AG04449 (cell line): ENCODE measurements at regions not wholly inside any gene's neighbourhood (a gene's known extent, or its start where the extent isn't known, plus 50 kb on each side); places are given as distances from the start of the nearest gene placed in this dataset.

Experiments
- CTCF ChIA-PET: fragments of 350-600 bp; formaldehyde crosslinking; extraction: SDS; loops from one replicate; lab custom pipeline; 2021; ENCODE audit warnings: antibody characterized with exemption; lab: Yijun Ruan, JAX
- POLR2A ChIA-PET: fragments of 400-600, 350-600 bp; formaldehyde crosslinking; extraction: SDS; loops from one replicate; lab custom pipeline; 2020; ENCODE audit warnings: antibody characterized with exemption, inconsistent platforms; lab: Yijun Ruan, JAX
- DNase-seq: peaks from one replicate; pipeline ENCODE4 v3.0.0-alpha.2; 2010; ENCODE audit warnings: low read depth, low spot score
- H3K4me3 ChIP-seq: 2 replicates; pipeline ENCODE4 v1.5.1; 2011; ENCODE audit warnings: low read depth, mild to moderate bottlenecking, control low read depth, low read length
- CTCF ChIP-seq: IDR thresholded peaks from one replicate; pipeline ENCODE4 v1.5.1; 2011; ENCODE audit warnings: mild to moderate bottlenecking, moderate library complexity, low read length, control low read depth, inconsistent platforms; ENCODE audit not compliant: insufficient read depth; ENCODE audit errors: missing control alignments

GRCh38 chr5:147169901-147170300 is 64.9 kb upstream of the STK32A start:
- DNase-seq, result no peak
- no peak for TF ChIP-seq CTCF
- ChIA-PET CTCF (interaction anchor here (1.8 kb wide), 1 partner anchor 19 kb away, joined by 9 read pairs; no protein-coding TSS in a partner anchor), POLR2A (no interaction called here)
- H3K4me3 ChIP-seq, result no peak overlapping the region

GRCh38 chr5:147170603-147171002 is 64.2 kb upstream of the STK32A start:
- POLR2A ChIA-PET, result no interaction called here
- CTCF ChIA-PET, result no interaction called here
- no peak for DNase-seq
- H3K4me3 ChIP-seq, result no peak overlapping the region
- no peak for TF ChIP-seq CTCF

DNA sequence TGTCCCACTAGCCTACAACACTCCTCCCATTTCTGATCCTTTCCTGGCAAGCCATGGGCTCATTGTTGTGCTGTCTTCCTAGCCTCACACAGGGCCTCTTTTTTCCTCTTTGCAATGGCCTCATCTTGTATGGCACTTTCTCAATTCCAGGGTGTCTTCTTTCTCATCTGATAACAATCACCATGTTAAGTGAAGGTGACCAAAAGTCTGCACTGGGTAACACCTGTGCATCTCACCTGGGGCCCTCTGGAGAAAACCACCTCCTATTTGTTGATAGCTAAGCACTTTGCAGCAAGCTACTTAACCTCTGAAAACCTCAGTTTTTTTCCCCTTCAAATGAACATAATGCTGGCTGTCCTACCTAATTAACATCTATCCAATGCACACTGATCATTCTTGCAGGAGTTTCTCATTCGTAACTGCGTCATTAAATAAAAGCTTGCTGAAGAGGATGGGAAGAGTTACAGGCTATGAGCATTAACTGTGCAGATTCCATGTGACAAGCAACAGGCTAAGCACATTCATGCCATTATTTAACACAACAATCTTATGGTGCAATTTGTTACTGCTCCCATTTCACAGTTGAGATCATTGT is 60.1 kb upstream of the STK32A start:
- TF ChIP-seq CTCF, result no peak
- POLR2A ChIA-PET, result no interaction called here
- CTCF ChIA-PET, result interaction anchor here (1.7 kb wide), 1 partner anchor 14 kb away, joined by 15 read pairs; no protein-coding TSS in a partner anchor
- H3K4me3 ChIP-seq, result no peak overlapping the region
- DNase-seq, result no peak

DNA sequence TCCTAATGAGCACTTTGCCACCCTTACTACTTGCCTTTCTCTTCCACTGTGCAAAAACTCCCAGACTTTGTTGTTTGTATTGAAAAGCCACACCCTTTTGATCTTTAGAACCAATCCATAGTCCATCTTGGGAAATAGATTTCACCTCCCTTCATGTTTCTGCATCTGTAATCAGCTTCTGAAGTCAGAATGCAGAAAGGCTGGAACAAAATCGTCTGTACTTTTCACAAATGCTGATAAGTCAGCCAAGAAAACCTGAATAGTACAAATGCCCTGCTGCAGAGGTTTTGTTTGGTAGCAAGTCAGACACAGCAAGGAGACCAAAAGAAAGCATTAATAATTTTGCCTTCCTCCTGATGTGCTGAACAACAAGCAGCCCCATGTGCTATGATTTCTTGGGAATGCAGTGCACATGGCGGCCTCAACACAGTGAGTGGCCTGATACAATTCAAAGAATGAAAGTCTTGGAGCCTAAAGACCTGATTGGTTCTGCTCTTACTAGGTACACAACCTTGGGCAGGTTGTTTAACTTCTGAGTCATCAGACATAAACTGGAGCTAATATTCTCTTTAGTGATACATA is 59.2 kb upstream of the STK32A start:
- no peak for TF ChIP-seq CTCF
- POLR2A ChIA-PET, result no interaction called here
- no peak for DNase-seq
- H3K4me3 ChIP-seq, result no peak overlapping the region
- CTCF ChIA-PET, result interaction anchor here (1.7 kb wide), 2 partner anchors 13 to 633 kb away, joined by 3 to 15 read pairs; no protein-coding TSS in a partner anchor

GRCh38 chr5:147176422-147176821 is 58.4 kb upstream of the STK32A start:
- no peak for DNase-seq
- POLR2A ChIA-PET, result no interaction called here
- CTCF ChIA-PET, result interaction anchor here (1.7 to 4.3 kb wide), 3 partner anchors 12 to 634 kb away, joined by 3 to 61 read pairs (median 15); no protein-coding TSS in a partner anchor
- no peak overlapping the region for H3K4me3 ChIP-seq
- no peak for TF ChIP-seq CTCF

DNA sequence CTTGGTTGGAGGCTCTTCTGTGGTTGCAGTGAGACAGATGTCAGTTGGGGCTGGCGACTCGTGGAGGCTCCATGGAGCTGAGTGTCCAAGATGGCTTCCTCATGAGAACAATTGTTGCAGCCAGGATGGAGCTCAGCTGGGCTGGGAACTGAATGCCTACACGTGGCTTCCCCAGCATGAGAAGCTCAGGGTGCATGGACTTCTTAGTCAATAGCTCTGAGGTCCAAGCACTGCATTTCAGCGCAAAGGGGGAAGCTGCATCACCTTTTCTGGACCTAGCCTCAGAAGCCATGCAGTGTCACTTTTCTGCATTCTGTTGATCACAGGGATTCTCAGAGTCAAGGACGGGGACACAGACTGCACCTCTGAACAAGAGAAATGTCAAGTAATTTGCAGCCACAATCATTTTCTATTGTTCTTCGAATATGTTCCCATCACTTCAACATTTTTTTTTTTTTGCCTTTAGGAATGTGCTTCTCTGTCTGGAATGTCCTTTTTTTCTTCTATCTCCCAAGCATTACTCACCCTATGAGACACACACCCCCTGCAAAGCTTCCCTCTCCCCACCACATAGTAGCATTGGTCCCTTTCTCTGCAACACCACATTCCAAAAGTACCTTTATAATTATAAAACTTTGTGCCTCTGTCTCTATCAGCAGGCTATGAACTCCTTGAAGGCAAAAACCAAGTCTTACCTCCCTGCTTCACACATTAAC is 57.5 kb upstream of the STK32A start:
- ChIA-PET CTCF (interaction anchor here (0.7 to 4.3 kb wide), 3 partner anchors 9 to 635 kb away, joined by 3 to 61 read pairs (median 4); no protein-coding TSS in a partner anchor), POLR2A (no interaction called here)
- H3K4me3 ChIP-seq, result no peak overlapping the region
- no peak for TF ChIP-seq CTCF
- DNase-seq, result no peak
